ENCODE measurements at regions not wholly inside any gene's neighbourhood (a gene's known extent, or its start where the extent isn't known, plus 50 kb on each side); places are given as distances from the start of the nearest gene placed in this dataset.
"Not testable (repeated sequence)": the region's sequence is repeated elsewhere in the genome, so short reads cannot be mapped to it uniquely, and the experiment has no call there.

GRCh38 chrX:12052109-12052508 is 86.2 kb upstream of the FRMPD4 start:
- no peak for DNase-seq (ENCODE audit: low read depth, low spot score)

- DNase-seq (ENCODE audit: low read depth, low spot score), result no peak
Measured at GRCh38 chrX:12058087-12058486, 80.2 kb upstream of the FRMPD4 start.

GRCh38 chrX:12060489-12061260 is 77.6 kb upstream of the FRMPD4 start:
- DNase-seq (ENCODE audit: low read depth, low spot score), result no peak

GRCh38 chrX:12065251-12065650 is 73.0 kb upstream of the FRMPD4 start:
- no peak for DNase-seq (ENCODE audit: low read depth, low spot score)

- DNase-seq (ENCODE audit: low read depth, low spot score), result no peak
Measured at GRCh38 chrX:12076046-12076445, 62.2 kb upstream of the FRMPD4 start.

- DNase-seq (ENCODE audit: low read depth, low spot score), result no peak
Measured at GRCh38 chrX:12080265-12080664, 58.0 kb upstream of the FRMPD4 start.

- DNase-seq (ENCODE audit: low read depth, low spot score), result not testable (repeated sequence)
Measured at GRCh38 chrX:12082959-12083358, 55.3 kb upstream of the FRMPD4 start.

Data from brain pericyte (primary cell).